ENCODE measurements at regions not wholly inside any gene's neighbourhood (a gene's known extent, or its start where the extent isn't known, plus 50 kb on each side); places are given as distances from the start of the nearest gene placed in this dataset.
A peak's percentile ranks its signal among the peaks of the same experiment; 100 is the strongest.
"Not testable (repeated sequence)": the region's sequence is repeated elsewhere in the genome, so short reads cannot be mapped to it uniquely, and the experiment has no call there.

GRCh38 chr2:134062235-134062634, 191.6 kb upstream of the MGAT5 start:
- H3K4me3 ChIP-seq; ATAC-seq; H3K79me2 ChIP-seq (ENCODE audit: control insufficient read depth, insufficient read depth, low read length); H4K20me1 ChIP-seq (replicated peaks; ENCODE audit: control insufficient read depth, insufficient read depth, low read length); H3K4me1 ChIP-seq (replicated peaks in 1 of 2; ENCODE audit: control insufficient read depth in 2 of 2, insufficient read depth in 2 of 2, low read length in 2 of 2); H3K27ac ChIP-seq (ENCODE audit: extremely low read depth, low read depth, low read length); H3K9ac ChIP-seq (ENCODE audit: insufficient read depth in 1 of 2, low read depth in 2 of 2, low read length in 2 of 2); H3K9me1 ChIP-seq (ENCODE audit: control insufficient read depth, insufficient read depth, low read length); POLR2A ChIA-PET; FAIRE-seq; CTCF ChIA-PET (ENCODE audit: low intra/inter-chr PET ratio); in situ Hi-C loops (cut with MboI); intact Hi-C loops (cut with micrococcal nuclease); BruUV-seq (replicated peaks); H2AFZ ChIP-seq (ENCODE audit: low read depth, low read length); DNase-seq (ENCODE audit: extremely low read depth in 1 of 4, low spot score in 3 of 4); H3K9me3 ChIP-seq (replicated peaks; ENCODE audit: control insufficient read depth, insufficient read depth, low read depth, low read length); H3K36me3 ChIP-seq (ENCODE audit: control insufficient read depth, insufficient read depth, low read length); H3K27me3 ChIP-seq (ENCODE audit: control insufficient read depth in 2 of 2, insufficient read depth in 2 of 2, low read length in 2 of 2); H3K4me2 ChIP-seq (ENCODE audit: insufficient read depth, low read length): not testable (repeated sequence)
- TF ChIP-seq ZNF507 (tag; conservative IDR thresholded peaks at IDR 0.05): peak; percentile 92
- WGBS (ENCODE audit: insufficient coverage, low coverage, missing lambda C conversion rate): 8% methylated on average over 2 of the region's 3 CpGs

DNA sequence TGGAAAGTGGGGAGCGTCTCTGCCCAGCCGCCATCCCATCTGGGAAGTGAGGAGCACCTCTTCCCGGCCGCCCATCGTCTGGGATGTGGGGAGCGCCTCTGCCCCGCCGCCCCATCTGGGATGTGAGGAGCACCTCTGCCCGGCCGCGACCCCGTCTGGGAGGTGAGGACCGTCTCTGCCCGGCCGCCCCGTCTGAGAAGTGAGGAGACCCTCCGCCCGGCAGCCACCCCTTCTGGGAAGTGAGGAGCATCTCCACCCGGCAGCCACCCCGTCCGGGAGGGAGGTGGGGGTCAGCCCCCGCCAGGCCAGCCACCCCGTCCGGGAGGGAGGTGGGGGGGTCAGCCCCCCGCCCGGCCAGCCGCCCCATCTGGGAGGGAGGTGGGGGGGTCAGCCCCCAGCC, 190.0 kb upstream of the MGAT5 start:
- H4K20me1 ChIP-seq (replicated peaks; ENCODE audit: control insufficient read depth, insufficient read depth, low read length); H3K4me2 ChIP-seq (ENCODE audit: insufficient read depth, low read length); in situ Hi-C loops (cut with MboI); H3K79me2 ChIP-seq (ENCODE audit: control insufficient read depth, insufficient read depth, low read length); DNase-seq (ENCODE audit: extremely low read depth in 1 of 4, low spot score in 3 of 4); ATAC-seq; H3K9ac ChIP-seq (ENCODE audit: insufficient read depth in 1 of 2, low read depth in 2 of 2, low read length in 2 of 2); H3K27ac ChIP-seq (ENCODE audit: extremely low read depth, low read depth, low read length); CTCF ChIA-PET (ENCODE audit: low intra/inter-chr PET ratio); H3K4me1 ChIP-seq (replicated peaks in 1 of 2; ENCODE audit: control insufficient read depth in 2 of 2, insufficient read depth in 2 of 2, low read length in 2 of 2); intact Hi-C loops (cut with micrococcal nuclease); H3K9me1 ChIP-seq (ENCODE audit: control insufficient read depth, insufficient read depth, low read length); H2AFZ ChIP-seq (ENCODE audit: low read depth, low read length); H3K4me3 ChIP-seq; BruUV-seq (replicated peaks); H3K9me3 ChIP-seq (replicated peaks; ENCODE audit: control insufficient read depth, insufficient read depth, low read depth, low read length); H3K27me3 ChIP-seq (ENCODE audit: control insufficient read depth in 2 of 2, insufficient read depth in 2 of 2, low read length in 2 of 2); H3K36me3 ChIP-seq (ENCODE audit: control insufficient read depth, insufficient read depth, low read length); FAIRE-seq: not testable (repeated sequence)
- POLR2A ChIA-PET: interaction anchor here (0.6 kb wide), 1 partner anchor 60 kb away, joined by 3 read pairs; no protein-coding TSS in a partner anchor
- WGBS (ENCODE audit: insufficient coverage, low coverage, missing lambda C conversion rate): 0% methylated on average over 1 of the region's 27 CpGs
